ENCODE measurements at regions not wholly inside any gene's neighbourhood (a gene's known extent, or its start where the extent isn't known, plus 50 kb on each side); places are given as distances from the start of the nearest gene placed in this dataset.

GRCh38 chr11:129270446-129270845, 78.3 kb upstream of the ARHGAP32 start:
- H3K4me1 ChIP-seq, result peaks cover 0 to 2% of the 10 kb centered on the region in 2 donors
- intact Hi-C loops (cut with DNase I; ENCODE audit: low total_unique reads), result no loop called here
- H3K4me3 ChIP-seq, result no peak overlapping the region
- H3K27ac ChIP-seq, result no peak overlapping the region
- DNase-seq (ENCODE audit: low spot score in 2 of 2), result no peak
- H3K9me3 ChIP-seq, result no peaks in the 10 kb centered on the region
- no peaks in the 10 kb centered on the region for H3K36me3 ChIP-seq
- H3K27me3 ChIP-seq, result no peaks in the 10 kb centered on the region
- TF ChIP-seq POLR2AphosphoS5 (IDR thresholded peaks at IDR 0.05) (no peak), POLR2A (IDR thresholded peaks at IDR 0.05) (no peak), CTCF (IDR thresholded peaks at IDR 0.05) (no peak)

- Histone ChIP-seq H3K36me3 (no peaks in the 10 kb centered on the region), H3K4me3 (no peak overlapping the region), H3K27me3 (no peaks in the 10 kb centered on the region), H3K27ac (no peak overlapping the region), H3K9me3 (no peaks in the 10 kb centered on the region), H3K4me1 (no peaks in the 10 kb centered on the region)
- no peak for DNase-seq (ENCODE audit: low spot score in 2 of 2)
- intact Hi-C loops (cut with DNase I; ENCODE audit: low total_unique reads), result no loop called here
- TF ChIP-seq POLR2AphosphoS5 (IDR thresholded peaks at IDR 0.05) (no peak), POLR2A (IDR thresholded peaks at IDR 0.05) (no peak), CTCF (IDR thresholded peaks at IDR 0.05) (no peak)
Observed at GRCh38 chr11:129268371-129268770, 76.2 kb upstream of the ARHGAP32 start.

GRCh38 chr11:129267716-129268115, 75.6 kb upstream of the ARHGAP32 start:
- H3K36me3 ChIP-seq, result no peaks in the 10 kb centered on the region
- no peaks in the 10 kb centered on the region for H3K27me3 ChIP-seq
- H3K4me1 ChIP-seq, result no peaks in the 10 kb centered on the region
- TF ChIP-seq POLR2A (IDR thresholded peaks at IDR 0.05) (no peak), CTCF (IDR thresholded peaks at IDR 0.05) (no peak), POLR2AphosphoS5 (IDR thresholded peaks at IDR 0.05) (no peak)
- no peak overlapping the region for H3K4me3 ChIP-seq
- intact Hi-C loops (cut with DNase I; ENCODE audit: low total_unique reads), result no loop called here
- H3K9me3 ChIP-seq, result no peaks in the 10 kb centered on the region
- DNase-seq (ENCODE audit: low spot score in 2 of 2), result no peak
- no peak overlapping the region for H3K27ac ChIP-seq

- no peak for TF ChIP-seq POLR2A (IDR thresholded peaks at IDR 0.05)
- no peak for TF ChIP-seq POLR2AphosphoS5 (IDR thresholded peaks at IDR 0.05)
- no peak for TF ChIP-seq CTCF (IDR thresholded peaks at IDR 0.05)
- DNase-seq (ENCODE audit: low spot score in 2 of 2), result no peak
- Histone ChIP-seq H3K4me3 (no peak overlapping the region), H3K4me1 (no peaks in the 10 kb centered on the region), H3K36me3 (no peaks in the 10 kb centered on the region), H3K9me3 (no peaks in the 10 kb centered on the region), H3K27ac (no peak overlapping the region), H3K27me3 (no peaks in the 10 kb centered on the region)
- intact Hi-C loops (cut with DNase I; ENCODE audit: low total_unique reads), result no loop called here
Observed at GRCh38 chr11:129266536-129266935, 74.4 kb upstream of the ARHGAP32 start.

GRCh38 chr11:129265125-129265788, 73.1 kb upstream of the ARHGAP32 start:
- TF ChIP-seq CTCF (IDR thresholded peaks at IDR 0.05), result no peak
- TF ChIP-seq POLR2A (IDR thresholded peaks at IDR 0.05), result no peak
- TF ChIP-seq POLR2AphosphoS5 (IDR thresholded peaks at IDR 0.05), result no peak
- Histone ChIP-seq H3K9me3 (no peaks in the 10 kb centered on the region), H3K27ac (no peak overlapping the region), H3K4me3 (no peak overlapping the region), H3K36me3 (no peaks in the 10 kb centered on the region), H3K4me1 (no peaks in the 10 kb centered on the region), H3K27me3 (no peaks in the 10 kb centered on the region)
- no peak for DNase-seq (ENCODE audit: low spot score in 2 of 2)
- intact Hi-C loops (cut with DNase I; ENCODE audit: low total_unique reads), result no loop called here

All from breast epithelium (tissue), 4 donors.